CD4-positive, alpha-beta T cell (primary cell): ENCODE measurements at regions not wholly inside any gene's neighbourhood (a gene's known extent, or its start where the extent isn't known, plus 50 kb on each side); places are given as distances from the start of the nearest gene placed in this dataset.

ENCODE experiments used
- ATAC-seq: fragments of 200-7000 bp; cut with Tn5 transposase; one replicate; pipeline ENCODE4 v1.10.0; 2022; ENCODE audit warnings: mild to moderate bottlenecking; ENCODE audit not compliant: poor library complexity
- CTCF ChIA-PET: fragments of 350-600 bp; sonication (Branson Sonifier 250); formaldehyde crosslinking; loops from one replicate; lab custom pipeline; 2021; ENCODE audit warnings: antibody characterized with exemption, inconsistent platforms; lab: Charles Lee
- POLR2A ChIA-PET: fragments of 350-600 bp; sonication (Branson Sonifier 250); formaldehyde crosslinking; loops from one replicate; lab custom pipeline; 2021; ENCODE audit warnings: antibody characterized with exemption, inconsistent platforms; lab: Charles Lee
- DNase-seq, 14 experiments: peaks; one replicate each; pipeline ENCODE4 v3.0.0-alpha.2; 2013 to 2020; ENCODE audit warnings: mixed read lengths in 2 of 14
- H3K27ac ChIP-seq, 2 donors: one replicate each; pipeline versions ENCODE4 v1.5.1 to v1.7.0; 2013; ENCODE audit warnings: low read length in 2 of 2, low read depth in 1 of 2, mild to moderate bottlenecking in 1 of 2
- H3K27me3 ChIP-seq, 2 experiments: 1 replicate in 1 of 2; 2 replicates in 1 of 2; pipeline versions ENCODE4 v1.6.1 to v1.7.0; 2013; ENCODE audit warnings: low read length in 2 of 2, control low read depth in 1 of 2, mild to moderate bottlenecking in 1 of 2, moderate library complexity in 1 of 2; ENCODE audit not compliant: insufficient read depth in 2 of 2, control insufficient read depth in 1 of 2
- H3K36me3 ChIP-seq: one replicate; pipeline ENCODE4 v1.6.1; 2013; ENCODE audit warnings: low read length, control low read depth; ENCODE audit not compliant: insufficient read depth
- H3K4me1 ChIP-seq: one replicate; pipeline ENCODE4 v1.6.1; 2013; ENCODE audit warnings: low read length, control low read depth; ENCODE audit not compliant: insufficient read depth
- H3K4me3 ChIP-seq: one replicate; pipeline ENCODE4 v1.5.1; 2013; ENCODE audit warnings: mild to moderate bottlenecking, low read length, moderate library complexity
- H3K9me3 ChIP-seq, 2 experiments: 1 replicate in 1 of 2; 2 replicates in 1 of 2; pipeline versions ENCODE4 v1.6.1 to v1.7.0; 2013; ENCODE audit warnings: low read length in 2 of 2, mild to moderate bottlenecking in 2 of 2, control low read depth in 1 of 2, moderate library complexity in 1 of 2; ENCODE audit not compliant: control insufficient read depth in 1 of 2, insufficient read depth in 1 of 2
- H3K27ac Mint-ChIP-seq: one replicate; pipeline ENCODE4 v1.8.0; 2020; ENCODE audit warnings: mixed read lengths
- H3K27me3 Mint-ChIP-seq: one replicate; pipeline ENCODE4 v1.8.0; 2021; ENCODE audit warnings: mixed read lengths
- H3K36me3 Mint-ChIP-seq: one replicate; pipeline ENCODE4 v1.8.0; 2021; ENCODE audit warnings: low read depth, mixed read lengths
- H3K4me1 Mint-ChIP-seq: one replicate; pipeline ENCODE4 v1.8.0; 2021; ENCODE audit warnings: low read depth, mixed read lengths
- H3K4me3 Mint-ChIP-seq: one replicate; pipeline ENCODE4 v1.8.0; 2020; ENCODE audit warnings: mild to moderate bottlenecking, mixed read lengths
- H3K9me3 Mint-ChIP-seq: one replicate; pipeline ENCODE4 v1.8.0; 2020; ENCODE audit warnings: mixed read lengths
- intact Hi-C, 2 experiments: fragments of 100-400 bp; cut with DNase I in 1 of 2; cut with micrococcal nuclease in 1 of 2; formaldehyde crosslinking; loops; one replicate each; pipeline versions ENCODE4 v1.15.1 to v1.9.0; 2023 to 2025; cut with DNase I, micrococcal nuclease
- TF ChIP-seq, protein P1 (sequence below): fragments of 200-600 bp; IDR thresholded peaks from one replicate; pipeline ENCODE4 v1.8.0; 2022; ENCODE audit warnings: antibody characterized with exemption, mild to moderate bottlenecking

DNA sequence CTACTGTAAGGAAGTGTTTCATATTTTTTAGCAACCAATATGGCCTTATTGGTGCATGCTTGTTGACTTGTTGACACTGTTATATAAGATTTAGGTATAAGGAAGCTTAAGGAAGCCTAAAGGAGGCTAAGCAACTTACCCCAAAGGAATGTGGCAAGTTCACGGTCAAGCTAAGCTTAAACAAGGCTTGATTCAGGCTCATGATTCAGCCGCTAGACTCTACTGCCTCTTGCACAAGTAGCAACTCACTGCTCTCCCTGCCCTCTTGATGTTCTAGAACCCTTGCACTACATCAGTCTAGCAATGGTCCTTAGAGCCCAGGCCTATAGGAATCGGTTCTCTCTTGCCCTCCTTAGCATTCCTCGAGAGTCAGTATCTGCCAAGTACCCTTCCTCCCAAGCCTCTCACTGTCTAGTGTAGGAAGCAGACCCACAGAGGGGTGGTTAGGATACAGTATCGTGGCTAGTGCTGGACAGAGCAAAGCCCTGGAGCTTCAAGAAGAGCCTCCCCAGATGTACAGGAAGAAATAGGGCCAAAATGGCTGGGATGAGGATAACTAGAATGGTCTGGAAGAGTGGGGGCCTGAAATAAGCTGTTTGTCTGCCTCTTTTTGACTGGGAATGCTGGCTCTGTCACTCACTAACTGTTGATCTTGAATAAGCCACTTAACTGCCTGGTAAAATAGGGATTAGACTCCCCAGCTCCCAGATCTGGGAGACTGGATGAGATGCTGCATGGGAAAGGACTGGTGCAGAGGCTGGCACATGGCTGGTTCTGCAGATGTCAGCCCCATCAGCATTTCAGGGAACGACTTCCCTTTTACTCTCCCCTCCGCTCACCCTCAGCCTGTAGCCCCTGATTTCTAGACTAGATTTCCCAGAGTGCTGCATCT, 122.2 kb downstream of the NAV1 start:
- Histone ChIP-seq H3K9me3 (no peaks in the 10 kb centered on the region), H3K27ac (no peak overlapping the region), H3K4me1 (no peaks in the 10 kb centered on the region), H3K27me3 (no peaks in the 10 kb centered on the region), H3K36me3 (no peaks in the 10 kb centered on the region), H3K4me3 (no peak overlapping the region)
- ChIA-PET CTCF (no interaction called here), POLR2A (no interaction called here)
- Mint-ChIP-seq H3K27me3 (peaks cover 3% of the 10 kb centered on the region), H3K4me3 (no peak overlapping the region), H3K36me3 (no peaks in the 10 kb centered on the region), H3K27ac (no peak overlapping the region), H3K4me1 (no peaks in the 10 kb centered on the region), H3K9me3 (no peaks in the 10 kb centered on the region)
- TF ChIP-seq, protein P1, sequence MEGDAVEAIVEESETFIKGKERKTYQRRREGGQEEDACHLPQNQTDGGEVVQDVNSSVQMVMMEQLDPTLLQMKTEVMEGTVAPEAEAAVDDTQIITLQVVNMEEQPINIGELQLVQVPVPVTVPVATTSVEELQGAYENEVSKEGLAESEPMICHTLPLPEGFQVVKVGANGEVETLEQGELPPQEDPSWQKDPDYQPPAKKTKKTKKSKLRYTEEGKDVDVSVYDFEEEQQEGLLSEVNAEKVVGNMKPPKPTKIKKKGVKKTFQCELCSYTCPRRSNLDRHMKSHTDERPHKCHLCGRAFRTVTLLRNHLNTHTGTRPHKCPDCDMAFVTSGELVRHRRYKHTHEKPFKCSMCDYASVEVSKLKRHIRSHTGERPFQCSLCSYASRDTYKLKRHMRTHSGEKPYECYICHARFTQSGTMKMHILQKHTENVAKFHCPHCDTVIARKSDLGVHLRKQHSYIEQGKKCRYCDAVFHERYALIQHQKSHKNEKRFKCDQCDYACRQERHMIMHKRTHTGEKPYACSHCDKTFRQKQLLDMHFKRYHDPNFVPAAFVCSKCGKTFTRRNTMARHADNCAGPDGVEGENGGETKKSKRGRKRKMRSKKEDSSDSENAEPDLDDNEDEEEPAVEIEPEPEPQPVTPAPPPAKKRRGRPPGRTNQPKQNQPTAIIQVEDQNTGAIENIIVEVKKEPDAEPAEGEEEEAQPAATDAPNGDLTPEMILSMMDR, result no peak
- intact Hi-C loops, result no loop called here
- DNase-seq (no peak), ATAC-seq (no peak)

DNA sequence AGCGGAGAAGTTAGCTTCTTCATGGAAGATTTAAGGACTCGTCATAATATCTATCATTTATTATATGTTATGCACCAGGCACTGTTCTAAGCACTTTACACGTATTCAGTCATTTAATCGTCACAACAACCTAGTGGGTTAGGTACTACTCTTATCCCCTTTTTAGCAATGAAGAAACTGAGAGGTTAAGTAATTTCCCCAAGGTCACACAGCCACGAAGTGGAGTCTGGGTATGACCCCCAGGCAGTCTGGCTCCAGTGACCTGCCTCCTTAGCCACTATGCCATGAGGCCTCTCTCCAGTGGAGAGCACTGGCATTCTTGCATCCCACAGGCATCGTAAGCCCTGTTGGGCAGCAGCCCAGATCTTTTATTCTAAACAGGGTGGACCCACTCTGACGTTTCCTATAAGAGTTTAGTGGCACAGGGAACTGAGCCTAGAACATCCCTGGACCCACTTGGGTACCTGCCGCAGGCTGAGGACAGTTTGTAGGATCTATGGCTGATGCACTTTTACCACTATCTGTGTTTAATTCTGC, 123.0 kb downstream of the NAV1 start:
- ATAC-seq (no peak), DNase-seq (no peak)
- no peak overlapping the region for H3K27ac Mint-ChIP-seq
- ChIA-PET CTCF (no interaction called here), POLR2A (no interaction called here)
- Histone ChIP-seq H3K4me3 (no peak overlapping the region), H3K4me1 (no peaks in the 10 kb centered on the region), H3K27ac (no peak overlapping the region), H3K27me3 (no peaks in the 10 kb centered on the region), H3K36me3 (no peaks in the 10 kb centered on the region), H3K9me3 (no peaks in the 10 kb centered on the region)
- H3K27me3 Mint-ChIP-seq, result peaks cover 3% of the 10 kb centered on the region
- no peaks in the 10 kb centered on the region for H3K9me3 Mint-ChIP-seq
- no peak overlapping the region for H3K4me3 Mint-ChIP-seq
- intact Hi-C loops, result no loop called here
- no peaks in the 10 kb centered on the region for H3K4me1 Mint-ChIP-seq
- H3K36me3 Mint-ChIP-seq, result no peaks in the 10 kb centered on the region
- TF ChIP-seq, protein P1, result no peak

DNA sequence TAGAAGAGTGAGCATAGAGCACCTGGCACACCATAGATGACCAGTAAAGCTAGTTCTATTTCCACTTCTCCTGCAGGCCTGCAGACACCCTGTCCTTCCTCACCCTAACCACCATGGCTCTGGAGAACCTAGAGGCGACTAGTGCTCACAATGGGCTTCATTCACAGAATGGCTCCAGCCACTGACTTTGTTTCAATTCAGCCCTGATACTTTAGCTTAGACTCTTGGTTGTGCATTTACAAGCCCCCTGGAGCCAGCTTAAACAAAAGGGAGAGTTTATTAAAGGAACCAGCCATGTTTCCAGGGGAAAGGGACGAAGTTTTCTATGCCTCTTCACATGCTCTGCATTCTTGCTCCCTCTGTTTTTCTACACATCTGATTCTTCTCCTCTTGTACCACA, 123.7 kb downstream of the NAV1 start:
- POLR2A ChIA-PET, result no interaction called here
- Histone ChIP-seq H3K36me3 (no peaks in the 10 kb centered on the region), H3K27me3 (no peaks in the 10 kb centered on the region), H3K4me3 (no peak overlapping the region), H3K9me3 (no peaks in the 10 kb centered on the region), H3K4me1 (no peaks in the 10 kb centered on the region), H3K27ac (no peak overlapping the region)
- DNase-seq, result no peak
- TF ChIP-seq, protein P1, result no peak
- CTCF ChIA-PET, result no interaction called here
- peaks cover 3% of the 10 kb centered on the region for H3K27me3 Mint-ChIP-seq
- H3K4me3 Mint-ChIP-seq, result no peak overlapping the region
- no peak for ATAC-seq
- no peaks in the 10 kb centered on the region for H3K4me1 Mint-ChIP-seq
- no peaks in the 10 kb centered on the region for H3K36me3 Mint-ChIP-seq
- H3K27ac Mint-ChIP-seq, result no peak overlapping the region
- intact Hi-C loops, result no loop called here
- no peaks in the 10 kb centered on the region for H3K9me3 Mint-ChIP-seq
